ENCODE measurements at regions not wholly inside any gene's neighbourhood (a gene's known extent, or its start where the extent isn't known, plus 50 kb on each side); places are given as distances from the start of the nearest gene placed in this dataset.

GRCh38 chr9:118281772-118282171, 577.6 kb downstream of the TLR4 start:
- H3K4me1 ChIP-seq (ENCODE audit: control insufficient read depth, insufficient read depth, low read length): no peaks in the 10 kb centered on the region
- ATAC-seq (no peak), DNase-seq (ENCODE audit: low read depth, low spot score) (no peak)
- in situ Hi-C loops (cut with HindIII; ENCODE audit: low pct_unique_long_range_greater_than_20kb, low sequenced_read_pairs): no loop called here
- BruUV-seq (replicated peaks): no TSS peak
- TF ChIP-seq, protein P1, sequence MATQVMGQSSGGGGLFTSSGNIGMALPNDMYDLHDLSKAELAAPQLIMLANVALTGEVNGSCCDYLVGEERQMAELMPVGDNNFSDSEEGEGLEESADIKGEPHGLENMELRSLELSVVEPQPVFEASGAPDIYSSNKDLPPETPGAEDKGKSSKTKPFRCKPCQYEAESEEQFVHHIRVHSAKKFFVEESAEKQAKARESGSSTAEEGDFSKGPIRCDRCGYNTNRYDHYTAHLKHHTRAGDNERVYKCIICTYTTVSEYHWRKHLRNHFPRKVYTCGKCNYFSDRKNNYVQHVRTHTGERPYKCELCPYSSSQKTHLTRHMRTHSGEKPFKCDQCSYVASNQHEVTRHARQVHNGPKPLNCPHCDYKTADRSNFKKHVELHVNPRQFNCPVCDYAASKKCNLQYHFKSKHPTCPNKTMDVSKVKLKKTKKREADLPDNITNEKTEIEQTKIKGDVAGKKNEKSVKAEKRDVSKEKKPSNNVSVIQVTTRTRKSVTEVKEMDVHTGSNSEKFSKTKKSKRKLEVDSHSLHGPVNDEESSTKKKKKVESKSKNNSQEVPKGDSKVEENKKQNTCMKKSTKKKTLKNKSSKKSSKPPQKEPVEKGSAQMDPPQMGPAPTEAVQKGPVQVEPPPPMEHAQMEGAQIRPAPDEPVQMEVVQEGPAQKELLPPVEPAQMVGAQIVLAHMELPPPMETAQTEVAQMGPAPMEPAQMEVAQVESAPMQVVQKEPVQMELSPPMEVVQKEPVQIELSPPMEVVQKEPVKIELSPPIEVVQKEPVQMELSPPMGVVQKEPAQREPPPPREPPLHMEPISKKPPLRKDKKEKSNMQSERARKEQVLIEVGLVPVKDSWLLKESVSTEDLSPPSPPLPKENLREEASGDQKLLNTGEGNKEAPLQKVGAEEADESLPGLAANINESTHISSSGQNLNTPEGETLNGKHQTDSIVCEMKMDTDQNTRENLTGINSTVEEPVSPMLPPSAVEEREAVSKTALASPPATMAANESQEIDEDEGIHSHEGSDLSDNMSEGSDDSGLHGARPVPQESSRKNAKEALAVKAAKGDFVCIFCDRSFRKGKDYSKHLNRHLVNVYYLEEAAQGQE (IDR thresholded peaks at IDR 0.05; ENCODE audit: insufficient read depth in 1 of 2, low read depth in 2 of 2, low read length in 1 of 2): no peak
- TF ChIP-seq POLR2AphosphoS5 (IDR thresholded peaks at IDR 0.05; ENCODE audit: low read depth, low read length) (no peak), SIN3A (IDR thresholded peaks at IDR 0.05; ENCODE audit: borderline replicate concordance, insufficient read depth, low read depth, low read length) (no peak), TCF7L2 (IDR thresholded peaks at IDR 0.05; ENCODE audit: low read depth, low read length) (no peak)
- TF ChIP-seq, protein P2, sequence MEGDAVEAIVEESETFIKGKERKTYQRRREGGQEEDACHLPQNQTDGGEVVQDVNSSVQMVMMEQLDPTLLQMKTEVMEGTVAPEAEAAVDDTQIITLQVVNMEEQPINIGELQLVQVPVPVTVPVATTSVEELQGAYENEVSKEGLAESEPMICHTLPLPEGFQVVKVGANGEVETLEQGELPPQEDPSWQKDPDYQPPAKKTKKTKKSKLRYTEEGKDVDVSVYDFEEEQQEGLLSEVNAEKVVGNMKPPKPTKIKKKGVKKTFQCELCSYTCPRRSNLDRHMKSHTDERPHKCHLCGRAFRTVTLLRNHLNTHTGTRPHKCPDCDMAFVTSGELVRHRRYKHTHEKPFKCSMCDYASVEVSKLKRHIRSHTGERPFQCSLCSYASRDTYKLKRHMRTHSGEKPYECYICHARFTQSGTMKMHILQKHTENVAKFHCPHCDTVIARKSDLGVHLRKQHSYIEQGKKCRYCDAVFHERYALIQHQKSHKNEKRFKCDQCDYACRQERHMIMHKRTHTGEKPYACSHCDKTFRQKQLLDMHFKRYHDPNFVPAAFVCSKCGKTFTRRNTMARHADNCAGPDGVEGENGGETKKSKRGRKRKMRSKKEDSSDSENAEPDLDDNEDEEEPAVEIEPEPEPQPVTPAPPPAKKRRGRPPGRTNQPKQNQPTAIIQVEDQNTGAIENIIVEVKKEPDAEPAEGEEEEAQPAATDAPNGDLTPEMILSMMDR (IDR thresholded peaks at IDR 0.05): no peak
- intact Hi-C loops (cut with micrococcal nuclease; ENCODE audit: unreplicated experiment): no loop called here
- H3K4me3 ChIP-seq (ENCODE audit: low read depth in 2 of 2, low read length in 2 of 2): no peak overlapping the region
- no peaks in the 10 kb centered on the region for H3K9me3 ChIP-seq (ENCODE audit: control insufficient read depth, insufficient read depth, low read depth, low read length)
- ChIA-PET POLR2A (no interaction called here), CTCF (no interaction called here)
- no peaks in the 10 kb centered on the region for H3K36me3 ChIP-seq (ENCODE audit: control insufficient read depth, insufficient read depth, low read length)
- H3K27me3 ChIP-seq (ENCODE audit: control insufficient read depth, insufficient read depth, low read length): no peaks in the 10 kb centered on the region
- no peak overlapping the region for H3K27ac ChIP-seq (ENCODE audit: low read length)

DNA sequence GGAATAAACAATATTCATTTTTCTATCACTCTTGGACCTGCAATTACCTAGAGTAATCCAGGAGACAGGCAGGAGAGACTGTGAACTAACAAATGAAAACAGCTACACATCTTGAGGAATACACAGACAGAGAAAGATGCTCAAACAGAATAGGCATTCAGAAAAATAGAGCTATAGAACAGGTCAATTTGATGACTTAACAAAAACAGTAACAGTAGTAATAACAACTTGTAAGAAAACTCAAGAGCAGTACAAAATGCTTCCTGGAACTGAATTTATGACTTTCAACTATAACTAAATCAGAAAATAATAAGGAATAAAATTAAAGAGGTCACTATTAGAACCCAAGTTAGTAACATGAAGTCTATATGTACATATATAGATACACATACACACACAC, 579.3 kb downstream of the TLR4 start:
- no peaks in the 10 kb centered on the region for H3K36me3 ChIP-seq (ENCODE audit: control insufficient read depth, insufficient read depth, low read length)
- ChIA-PET CTCF (no interaction called here), POLR2A (no interaction called here)
- no peaks in the 10 kb centered on the region for H3K4me1 ChIP-seq (ENCODE audit: control insufficient read depth, insufficient read depth, low read length)
- intact Hi-C loops (cut with micrococcal nuclease; ENCODE audit: unreplicated experiment): no loop called here
- in situ Hi-C loops (cut with HindIII; ENCODE audit: low pct_unique_long_range_greater_than_20kb, low sequenced_read_pairs): no loop called here
- no peak overlapping the region for H3K4me3 ChIP-seq (ENCODE audit: low read depth in 2 of 2, low read length in 2 of 2)
- TF ChIP-seq, protein P2 (IDR thresholded peaks at IDR 0.05): no peak
- TF ChIP-seq POLR2AphosphoS5 (IDR thresholded peaks at IDR 0.05; ENCODE audit: low read depth, low read length) (no peak), SIN3A (IDR thresholded peaks at IDR 0.05; ENCODE audit: borderline replicate concordance, insufficient read depth, low read depth, low read length) (no peak), TCF7L2 (IDR thresholded peaks at IDR 0.05; ENCODE audit: low read depth, low read length) (no peak)
- TF ChIP-seq, protein P1 (IDR thresholded peaks at IDR 0.05; ENCODE audit: insufficient read depth in 1 of 2, low read depth in 2 of 2, low read length in 1 of 2): no peak
- H3K27me3 ChIP-seq (ENCODE audit: control insufficient read depth, insufficient read depth, low read length): no peaks in the 10 kb centered on the region
- ATAC-seq: no peak
- H3K27ac ChIP-seq (ENCODE audit: low read length): no peak overlapping the region
- H3K9me3 ChIP-seq (ENCODE audit: control insufficient read depth, insufficient read depth, low read depth, low read length): no peaks in the 10 kb centered on the region
- BruUV-seq (replicated peaks): no TSS peak
- DNase-seq (ENCODE audit: low read depth, low spot score): no peak

Data from Panc1 (cell line).